WTC11 (cell line): ENCODE measurements at regions not wholly inside any gene's neighbourhood (a gene's known extent, or its start where the extent isn't known, plus 50 kb on each side); places are given as distances from the start of the nearest gene placed in this dataset.

Experiments used
- ATAC-seq: fragments of 200-7000 bp; cut with Tn5 transposase; 2 replicates; pipeline ENCODE4 v1.10.0; 2021; ENCODE audit warnings: mild to moderate bottlenecking, moderate library complexity
- CTCF ChIA-PET: fragments of 300-600 bp; sonication (Branson Sonifier 250); formaldehyde crosslinking; loops from one replicate; lab custom pipeline; 2021; ENCODE audit warnings: antibody characterized with exemption; lab: Charles Lee
- POLR2A ChIA-PET: fragments of 350-600 bp; sonication (Branson Sonifier 250); formaldehyde crosslinking; loops from one replicate; lab custom pipeline; 2021; ENCODE audit warnings: antibody characterized with exemption; lab: Charles Lee
- DNase-seq: peaks from one replicate; pipeline ENCODE4 v3.0.0; 2021; ENCODE audit warnings: low spot score
- H3K27ac Mint-ChIP-seq: 2 replicates; pipeline ENCODE4 v1.8.0; 2021; ENCODE audit warnings: mixed read lengths
- H3K27me3 Mint-ChIP-seq: 2 replicates; pipeline ENCODE4 v1.8.0; 2021; ENCODE audit warnings: low read depth, mild to moderate bottlenecking, moderate library complexity, mixed read lengths
- H3K36me3 Mint-ChIP-seq: 2 replicates; pipeline ENCODE4 v1.8.0; 2021; ENCODE audit warnings: mixed read lengths
- H3K4me1 Mint-ChIP-seq: 2 replicates; pipeline ENCODE4 v1.8.0; 2022; ENCODE audit warnings: mixed read lengths
- H3K4me3 Mint-ChIP-seq: 2 replicates; pipeline ENCODE4 v1.8.0; 2021; ENCODE audit warnings: mild to moderate bottlenecking, moderate library complexity, mixed read lengths
- H3K9me3 Mint-ChIP-seq: 2 replicates; pipeline ENCODE4 v1.8.0; 2021; ENCODE audit warnings: mixed read lengths
- ARID4B ChIP-seq: sonication (generic); formaldehyde crosslinking; IDR thresholded peaks from 2 replicates; pipeline ENCODE4 v1.8.0; 2023; ENCODE audit warnings: missing genetic modification reagents, mild to moderate bottlenecking, borderline replicate concordance
- ELF4 ChIP-seq: sonication (generic); formaldehyde crosslinking; IDR thresholded peaks from 2 replicates; pipeline ENCODE4 v1.8.1; 2022; ENCODE audit warnings: low read depth, mild to moderate bottlenecking, moderate library complexity, missing genetic modification reagents
- FOXJ3 ChIP-seq: sonication (generic); formaldehyde crosslinking; IDR thresholded peaks from 2 replicates; pipeline ENCODE4 v1.9.0; 2021; ENCODE audit warnings: missing genetic modification reagents, mild to moderate bottlenecking, borderline replicate concordance
- FOXP1 ChIP-seq: sonication (generic); formaldehyde crosslinking; IDR thresholded peaks from 2 replicates; pipeline ENCODE4 v1.8.0; 2022; ENCODE audit warnings: missing genetic modification reagents, mild to moderate bottlenecking, moderate library complexity, borderline replicate concordance
- JUN ChIP-seq: sonication (generic); formaldehyde crosslinking; IDR thresholded peaks from 2 replicates; pipeline ENCODE4 v1.8.0; 2023; ENCODE audit warnings: mild to moderate bottlenecking, missing genetic modification reagents
- MYBL2 ChIP-seq: sonication (generic); formaldehyde crosslinking; IDR thresholded peaks from 2 replicates; pipeline ENCODE4 v1.8.1; 2023; ENCODE audit warnings: mild to moderate bottlenecking, moderate library complexity, missing genetic modification reagents
- NFATC4 ChIP-seq: fragments of 250-450 bp; sonication (Bioruptor Pico); IDR thresholded peaks from 2 replicates; pipeline ENCODE4 v1.9.0; 2021; ENCODE audit warnings: mild to moderate bottlenecking
- NFYB ChIP-seq: sonication (generic); formaldehyde crosslinking; conservative IDR thresholded peaks from 2 replicates; pipeline ENCODE4 v1.8.0; 2022; ENCODE audit warnings: low read depth, missing genetic modification reagents
- SMAD4 ChIP-seq: sonication (generic); formaldehyde crosslinking; IDR thresholded peaks from 2 replicates; pipeline ENCODE4 v1.8.0; 2022; ENCODE audit warnings: mild to moderate bottlenecking, missing genetic modification reagents
- USF1 ChIP-seq: sonication (generic); formaldehyde crosslinking; IDR thresholded peaks from 2 replicates; pipeline ENCODE4 v1.8.0; 2022; ENCODE audit warnings: mild to moderate bottlenecking, missing genetic modification reagents
- ZNF396 ChIP-seq: fragments of 250-450 bp; sonication (Bioruptor Pico); IDR thresholded peaks from 2 replicates; pipeline ENCODE4 v1.8.0; 2021; ENCODE audit warnings: mild to moderate bottlenecking, moderate library complexity, borderline replicate concordance
- ZNF423 ChIP-seq: fragments of 250-450 bp; sonication (Bioruptor Pico); IDR thresholded peaks from 2 replicates; pipeline ENCODE4 v2.1.2; 2022; ENCODE audit warnings: mild to moderate bottlenecking, moderate library complexity
- TF ChIP-seq, protein P1 (sequence below): sonication (generic); formaldehyde crosslinking; conservative IDR thresholded peaks from 2 replicates; pipeline ENCODE4 v1.8.1; 2023; ENCODE audit warnings: mild to moderate bottlenecking, low read depth, missing genetic modification reagents, moderate library complexity
- TF ChIP-seq, protein P2 (sequence below): sonication (generic); formaldehyde crosslinking; IDR thresholded peaks from 2 replicates; pipeline ENCODE4 v1.8.0; 2022; ENCODE audit warnings: mild to moderate bottlenecking, missing genetic modification reagents
- TF ChIP-seq, protein P3 (sequence below): sonication (generic); formaldehyde crosslinking; IDR thresholded peaks from 2 replicates; pipeline ENCODE4 v1.8.1; 2023; ENCODE audit warnings: mild to moderate bottlenecking, missing genetic modification reagents
- TF ChIP-seq, protein P4 (sequence below): fragments of 250-450 bp; sonication (Bioruptor Pico); IDR thresholded peaks from 2 replicates; pipeline ENCODE4 v1.9.0; 2021; ENCODE audit warnings: mild to moderate bottlenecking
- TF ChIP-seq, protein P5 (sequence below): fragments of 250-450 bp; sonication (Bioruptor Pico); conservative IDR thresholded peaks from 2 replicates; pipeline ENCODE4 v1.9.0; 2021; ENCODE audit warnings: mild to moderate bottlenecking

DNA sequence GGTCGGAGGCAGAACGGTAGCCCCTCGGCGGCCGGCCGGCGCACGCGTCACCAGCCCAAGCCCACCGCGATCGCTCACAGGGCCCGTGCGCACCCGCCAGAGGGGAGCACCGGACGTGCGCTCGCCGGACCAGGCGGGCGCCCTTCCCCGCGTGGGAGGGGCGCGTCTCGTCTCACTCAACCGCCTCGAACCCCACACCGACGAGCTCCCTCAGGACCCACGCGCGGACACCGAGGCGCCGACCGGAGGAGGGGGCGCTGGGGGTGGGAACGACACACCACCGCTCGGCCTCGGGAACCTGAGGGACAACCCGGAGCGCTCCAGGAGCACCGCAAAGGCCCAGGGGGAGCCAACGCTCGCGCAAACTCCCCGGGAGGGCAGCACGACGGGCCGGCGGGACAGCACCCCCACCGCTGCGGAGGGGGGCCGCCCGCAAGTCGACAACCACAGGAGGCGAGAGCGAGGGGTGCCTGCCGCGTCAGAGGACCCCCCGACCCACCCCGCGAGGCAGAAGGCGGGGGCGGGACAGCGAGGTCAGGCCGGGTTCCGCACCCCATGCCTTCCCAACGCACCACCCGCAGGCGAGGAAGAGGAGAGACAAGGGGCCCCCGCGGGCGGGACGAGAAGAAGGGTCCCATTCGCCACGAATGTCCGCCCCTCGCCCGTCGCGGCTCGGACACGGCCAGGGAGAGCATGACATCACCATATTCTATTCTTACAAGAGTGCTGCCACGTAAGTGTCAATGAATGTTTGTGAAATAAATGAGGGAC, 512.7 kb upstream of the ZNF337 start (continued):
- TF ChIP-seq, protein P1, sequence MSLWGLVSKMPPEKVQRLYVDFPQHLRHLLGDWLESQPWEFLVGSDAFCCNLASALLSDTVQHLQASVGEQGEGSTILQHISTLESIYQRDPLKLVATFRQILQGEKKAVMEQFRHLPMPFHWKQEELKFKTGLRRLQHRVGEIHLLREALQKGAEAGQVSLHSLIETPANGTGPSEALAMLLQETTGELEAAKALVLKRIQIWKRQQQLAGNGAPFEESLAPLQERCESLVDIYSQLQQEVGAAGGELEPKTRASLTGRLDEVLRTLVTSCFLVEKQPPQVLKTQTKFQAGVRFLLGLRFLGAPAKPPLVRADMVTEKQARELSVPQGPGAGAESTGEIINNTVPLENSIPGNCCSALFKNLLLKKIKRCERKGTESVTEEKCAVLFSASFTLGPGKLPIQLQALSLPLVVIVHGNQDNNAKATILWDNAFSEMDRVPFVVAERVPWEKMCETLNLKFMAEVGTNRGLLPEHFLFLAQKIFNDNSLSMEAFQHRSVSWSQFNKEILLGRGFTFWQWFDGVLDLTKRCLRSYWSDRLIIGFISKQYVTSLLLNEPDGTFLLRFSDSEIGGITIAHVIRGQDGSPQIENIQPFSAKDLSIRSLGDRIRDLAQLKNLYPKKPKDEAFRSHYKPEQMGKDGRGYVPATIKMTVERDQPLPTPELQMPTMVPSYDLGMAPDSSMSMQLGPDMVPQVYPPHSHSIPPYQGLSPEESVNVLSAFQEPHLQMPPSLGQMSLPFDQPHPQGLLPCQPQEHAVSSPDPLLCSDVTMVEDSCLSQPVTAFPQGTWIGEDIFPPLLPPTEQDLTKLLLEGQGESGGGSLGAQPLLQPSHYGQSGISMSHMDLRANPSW = no peak
- 0 out of 2 replicates have a peak, but pooled peaks have one; percentile 6 for TF ChIP-seq ZNF423 (CRISPR knock-in tag)
- TF ChIP-seq NFYB (CRISPR knock-in tag) = 0 out of 2 replicates have a peak, but pooled peaks have one; percentile 7
- TF ChIP-seq NFATC4 (CRISPR knock-in tag) = no peak

DNA sequence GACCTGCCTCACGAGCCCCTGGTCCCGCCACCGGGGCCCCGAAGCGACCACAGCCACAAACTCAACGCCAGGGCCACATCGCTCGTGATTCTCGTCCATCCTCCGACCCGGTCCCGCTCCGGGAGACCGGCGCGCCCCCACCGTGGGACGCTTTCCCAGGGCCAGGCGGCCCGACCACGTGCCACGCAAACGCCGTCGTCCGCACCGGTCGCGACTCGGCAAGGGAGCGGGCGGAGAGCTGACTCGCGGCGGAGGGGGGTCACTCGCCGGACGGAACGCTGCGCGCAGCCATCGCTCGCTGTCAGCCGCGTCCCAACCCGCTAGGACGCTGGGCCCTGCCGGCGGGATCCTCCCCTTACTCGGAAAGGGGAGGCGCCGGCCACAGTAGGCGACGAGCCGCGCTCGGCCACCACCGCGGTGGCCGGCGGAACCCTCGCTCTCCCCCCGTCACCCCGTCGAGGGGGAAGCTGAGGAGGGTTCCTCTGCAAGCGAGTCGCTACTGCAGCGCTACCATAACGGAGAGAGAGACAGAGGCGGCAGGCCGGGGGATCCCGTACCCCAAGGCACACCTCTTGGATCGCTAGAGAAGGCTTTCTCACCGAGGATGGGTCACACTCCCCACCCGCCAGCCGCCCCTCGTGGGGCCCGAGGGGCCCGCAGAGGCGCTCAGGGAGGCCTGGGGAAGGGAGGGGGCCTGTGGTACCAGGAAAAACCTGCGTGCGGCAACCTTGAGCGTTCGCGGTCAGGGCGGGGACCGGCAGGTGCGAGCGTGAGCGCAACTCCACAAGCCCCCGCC, 511.8 kb upstream of the ZNF337 start:
- Mint-ChIP-seq H3K27me3 (peaks cover 45% of the 10 kb centered on the region), H3K27ac (no peak overlapping the region), H3K36me3 (no peaks in the 10 kb centered on the region), H3K9me3 (no peaks in the 10 kb centered on the region), H3K4me1 (peaks cover 4% of the 10 kb centered on the region), H3K4me3 (peak overlapping the region; percentile 68)
- CTCF ChIA-PET = no interaction called here
- ATAC-seq (peak; percentile 92), DNase-seq (peak; percentile 69)
- POLR2A ChIA-PET = no interaction called here
- TF ChIP-seq ZNF396 (CRISPR knock-in tag) (no peak), ARID4B (CRISPR knock-in tag) (0 out of 2 replicates have a peak, but pooled peaks have one; percentile 36), FOXP1 (CRISPR knock-in tag) (peak; percentile 50; the same call in 1 of the 2 replicates), JUN (CRISPR knock-in tag) (0 out of 2 replicates have a peak, but pooled peaks have one; percentile 11), FOXJ3 (CRISPR knock-in tag) (no peak), SMAD4 (CRISPR knock-in tag) (0 out of 2 replicates have a peak, but pooled peaks have one; percentile 30), ELF4 (CRISPR knock-in tag) (peak; percentile 69; the same call in 1 of the 2 replicates), USF1 (CRISPR knock-in tag) (peak; percentile 70; the same call in 1 of the 2 replicates), MYBL2 (CRISPR knock-in tag) (peak; percentile 81)
- TF ChIP-seq, protein P2, sequence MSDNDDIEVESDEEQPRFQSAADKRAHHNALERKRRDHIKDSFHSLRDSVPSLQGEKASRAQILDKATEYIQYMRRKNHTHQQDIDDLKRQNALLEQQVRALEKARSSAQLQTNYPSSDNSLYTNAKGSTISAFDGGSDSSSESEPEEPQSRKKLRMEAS (CRISPR knock-in tag) = peak; percentile 93
- TF ChIP-seq, protein P3, sequence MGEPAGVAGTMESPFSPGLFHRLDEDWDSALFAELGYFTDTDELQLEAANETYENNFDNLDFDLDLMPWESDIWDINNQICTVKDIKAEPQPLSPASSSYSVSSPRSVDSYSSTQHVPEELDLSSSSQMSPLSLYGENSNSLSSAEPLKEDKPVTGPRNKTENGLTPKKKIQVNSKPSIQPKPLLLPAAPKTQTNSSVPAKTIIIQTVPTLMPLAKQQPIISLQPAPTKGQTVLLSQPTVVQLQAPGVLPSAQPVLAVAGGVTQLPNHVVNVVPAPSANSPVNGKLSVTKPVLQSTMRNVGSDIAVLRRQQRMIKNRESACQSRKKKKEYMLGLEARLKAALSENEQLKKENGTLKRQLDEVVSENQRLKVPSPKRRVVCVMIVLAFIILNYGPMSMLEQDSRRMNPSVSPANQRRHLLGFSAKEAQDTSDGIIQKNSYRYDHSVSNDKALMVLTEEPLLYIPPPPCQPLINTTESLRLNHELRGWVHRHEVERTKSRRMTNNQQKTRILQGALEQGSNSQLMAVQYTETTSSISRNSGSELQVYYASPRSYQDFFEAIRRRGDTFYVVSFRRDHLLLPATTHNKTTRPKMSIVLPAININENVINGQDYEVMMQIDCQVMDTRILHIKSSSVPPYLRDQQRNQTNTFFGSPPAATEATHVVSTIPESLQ (CRISPR knock-in tag) = no peak
- TF ChIP-seq, protein P4, sequence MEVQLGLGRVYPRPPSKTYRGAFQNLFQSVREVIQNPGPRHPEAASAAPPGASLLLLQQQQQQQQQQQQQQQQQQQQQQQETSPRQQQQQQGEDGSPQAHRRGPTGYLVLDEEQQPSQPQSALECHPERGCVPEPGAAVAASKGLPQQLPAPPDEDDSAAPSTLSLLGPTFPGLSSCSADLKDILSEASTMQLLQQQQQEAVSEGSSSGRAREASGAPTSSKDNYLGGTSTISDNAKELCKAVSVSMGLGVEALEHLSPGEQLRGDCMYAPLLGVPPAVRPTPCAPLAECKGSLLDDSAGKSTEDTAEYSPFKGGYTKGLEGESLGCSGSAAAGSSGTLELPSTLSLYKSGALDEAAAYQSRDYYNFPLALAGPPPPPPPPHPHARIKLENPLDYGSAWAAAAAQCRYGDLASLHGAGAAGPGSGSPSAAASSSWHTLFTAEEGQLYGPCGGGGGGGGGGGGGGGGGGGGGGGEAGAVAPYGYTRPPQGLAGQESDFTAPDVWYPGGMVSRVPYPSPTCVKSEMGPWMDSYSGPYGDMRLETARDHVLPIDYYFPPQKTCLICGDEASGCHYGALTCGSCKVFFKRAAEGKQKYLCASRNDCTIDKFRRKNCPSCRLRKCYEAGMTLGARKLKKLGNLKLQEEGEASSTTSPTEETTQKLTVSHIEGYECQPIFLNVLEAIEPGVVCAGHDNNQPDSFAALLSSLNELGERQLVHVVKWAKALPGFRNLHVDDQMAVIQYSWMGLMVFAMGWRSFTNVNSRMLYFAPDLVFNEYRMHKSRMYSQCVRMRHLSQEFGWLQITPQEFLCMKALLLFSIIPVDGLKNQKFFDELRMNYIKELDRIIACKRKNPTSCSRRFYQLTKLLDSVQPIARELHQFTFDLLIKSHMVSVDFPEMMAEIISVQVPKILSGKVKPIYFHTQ = no peak
- TF ChIP-seq, protein P5, sequence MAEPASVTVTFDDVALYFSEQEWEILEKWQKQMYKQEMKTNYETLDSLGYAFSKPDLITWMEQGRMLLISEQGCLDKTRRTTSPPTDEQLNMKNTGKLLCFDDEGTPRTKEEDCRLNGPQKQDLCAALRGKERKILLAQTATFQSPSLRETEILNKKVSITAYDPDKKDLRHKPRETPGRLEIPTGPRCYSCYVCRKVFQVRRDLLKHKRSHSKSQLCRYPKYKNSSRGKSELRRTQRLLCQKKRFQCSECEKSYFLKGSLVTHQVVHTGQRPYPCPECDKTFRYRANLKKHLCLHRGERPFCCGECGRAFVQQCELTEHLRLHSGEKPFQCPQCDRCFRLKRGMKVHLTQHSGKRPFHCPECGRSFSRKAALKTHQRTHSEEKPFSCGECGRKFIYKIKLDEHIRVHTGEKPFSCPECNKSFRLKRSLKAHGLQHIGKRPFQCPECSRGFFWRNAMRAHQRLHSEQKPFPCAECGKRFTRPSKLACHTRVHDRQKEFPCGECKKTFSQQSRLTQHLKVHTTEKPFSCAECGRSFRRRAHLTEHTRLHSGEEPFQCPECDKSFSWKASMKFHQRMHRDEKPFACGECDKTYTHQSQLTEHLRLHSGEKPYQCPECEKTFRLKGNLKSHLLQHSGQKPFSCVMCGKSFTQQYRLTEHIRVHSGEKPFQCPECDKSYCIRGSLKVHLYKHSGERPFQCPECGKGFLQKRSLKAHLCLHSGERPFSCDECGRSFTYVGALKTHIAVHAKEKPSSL (CRISPR knock-in tag) = no peak
